OCI-LY1 (cell line): ENCODE measurements at regions not wholly inside any gene's neighbourhood (a gene's known extent, or its start where the extent isn't known, plus 50 kb on each side); places are given as distances from the start of the nearest gene placed in this dataset.

ENCODE experiments used
- CTCF ChIP-seq: fragments of 200-600 bp; sonication (generic), shearing (Covaris generic); IDR thresholded peaks from 2 replicates; pipeline ENCODE4 v1.5.1; 2017; ENCODE audit warnings: mild to moderate bottlenecking, antibody characterized with exemption, low read length, moderate library complexity, mixed read lengths
- EZH2 ChIP-seq: fragments of 200-600 bp; sonication (generic), shearing (Covaris generic); IDR thresholded peaks from 2 replicates; pipeline ENCODE4 v1.8.0; 2017; ENCODE audit warnings: borderline replicate concordance, mixed run types, mild to moderate bottlenecking, antibody characterized with exemption, low read length, moderate library complexity, mixed read lengths

GRCh38 chr17:79224903-79225302 is 150.3 kb downstream of the ENGASE start:
- TF ChIP-seq CTCF (no peak), EZH2 (no peak)
